HepG2 (cell line): ENCODE measurements at regions not wholly inside any gene's neighbourhood (a gene's known extent, or its start where the extent isn't known, plus 50 kb on each side); places are given as distances from the start of the nearest gene placed in this dataset.

Experiments
- CHD2 ChIP-seq: IDR thresholded peaks from 2 replicates; pipeline ENCODE4 v1.6.1; 2011; ENCODE audit warnings: low read depth, low read length, improper control_type of control experiment
- DZIP1 ChIP-seq: sonication (generic); formaldehyde crosslinking; IDR thresholded peaks from 2 replicates; pipeline ENCODE4 v1.5.0; 2020; ENCODE audit warnings: mild to moderate bottlenecking, missing genetic modification reagents
- ELF3 ChIP-seq: IDR thresholded peaks from 2 replicates; pipeline ENCODE4 v1.6.1; 2016; ENCODE audit warnings: missing genetic modification reagents, missing compliant biosample characterization
- FOXA3 ChIP-seq: IDR thresholded peaks from 2 replicates; pipeline ENCODE4 v1.6.1; 2016; ENCODE audit warnings: missing genetic modification reagents, missing compliant biosample characterization
- FUBP1 ChIP-seq: sonication (generic); formaldehyde crosslinking; IDR thresholded peaks from 2 replicates; pipeline ENCODE4 v1.5.1; 2020; ENCODE audit warnings: missing genetic modification reagents, mild to moderate bottlenecking, borderline replicate concordance
- HNRNPH1 ChIP-seq: fragments of 200-400 bp; formaldehyde crosslinking; optimal IDR thresholded peaks from 2 replicates; pipeline ENCODE3; 2017; ENCODE audit warnings: mild to moderate bottlenecking, low read depth, low read length
- JARID2 ChIP-seq: sonication (generic); formaldehyde crosslinking; IDR thresholded peaks from 2 replicates; pipeline ENCODE4 v1.8.1; 2023; ENCODE audit warnings: missing genetic modification reagents, inconsistent platforms; ENCODE audit not compliant: insufficient replicate concordance
- KLF11 ChIP-seq: IDR thresholded peaks from 2 replicates; pipeline ENCODE4 v1.6.1; 2016; ENCODE audit warnings: missing compliant biosample characterization
- SMYD3 ChIP-seq: sonication (generic); formaldehyde crosslinking; IDR thresholded peaks from 2 replicates; pipeline ENCODE4 v1.8.1; 2023; ENCODE audit warnings: mild to moderate bottlenecking, missing genetic modification reagents
- WIZ ChIP-seq: sonication (generic); formaldehyde crosslinking; IDR thresholded peaks from 2 replicates; pipeline ENCODE4 v1.5.1; 2020; ENCODE audit warnings: mild to moderate bottlenecking, missing genetic modification reagents
- ZNF230 ChIP-seq: sonication (generic); formaldehyde crosslinking; IDR thresholded peaks from 2 replicates; pipeline ENCODE4 v1.4.0; 2020; ENCODE audit warnings: mild to moderate bottlenecking, missing genetic modification reagents
- ZNF460 ChIP-seq: sonication (generic); formaldehyde crosslinking; IDR thresholded peaks from 2 replicates; pipeline ENCODE4 v1.5.1; 2020; ENCODE audit warnings: missing genetic modification reagents, mild to moderate bottlenecking, borderline replicate concordance
- ZNF549 ChIP-seq: sonication (generic); formaldehyde crosslinking; IDR thresholded peaks from 2 replicates; pipeline ENCODE4 v1.5.0; 2020; ENCODE audit warnings: missing genetic modification reagents
- ZNF724P ChIP-seq: sonication (generic); formaldehyde crosslinking; IDR thresholded peaks from 2 replicates; pipeline ENCODE4 v1.8.0; 2022; ENCODE audit warnings: missing genetic modification reagents, borderline replicate concordance
- TF ChIP-seq, protein P1 (sequence below): sonication (generic); formaldehyde crosslinking; IDR thresholded peaks from 2 replicates; pipeline ENCODE4 v1.8.0; 2022; ENCODE audit warnings: missing genetic modification reagents, mild to moderate bottlenecking, inconsistent platforms, borderline replicate concordance
- TF ChIP-seq, protein P2 (sequence below): sonication (generic); formaldehyde crosslinking; IDR thresholded peaks from 2 replicates; pipeline ENCODE4 v1.4.0; 2020; ENCODE audit warnings: mild to moderate bottlenecking, missing genetic modification reagents, borderline replicate concordance
- TF ChIP-seq, protein P3 (sequence below): IDR thresholded peaks from 2 replicates; pipeline ENCODE4 v1.6.1; 2016

- no peak for TF ChIP-seq ZNF724P
- TF ChIP-seq FUBP1 = no peak
- no peak for TF ChIP-seq KLF11 (CRISPR knock-in tag)
- TF ChIP-seq, protein P1, sequence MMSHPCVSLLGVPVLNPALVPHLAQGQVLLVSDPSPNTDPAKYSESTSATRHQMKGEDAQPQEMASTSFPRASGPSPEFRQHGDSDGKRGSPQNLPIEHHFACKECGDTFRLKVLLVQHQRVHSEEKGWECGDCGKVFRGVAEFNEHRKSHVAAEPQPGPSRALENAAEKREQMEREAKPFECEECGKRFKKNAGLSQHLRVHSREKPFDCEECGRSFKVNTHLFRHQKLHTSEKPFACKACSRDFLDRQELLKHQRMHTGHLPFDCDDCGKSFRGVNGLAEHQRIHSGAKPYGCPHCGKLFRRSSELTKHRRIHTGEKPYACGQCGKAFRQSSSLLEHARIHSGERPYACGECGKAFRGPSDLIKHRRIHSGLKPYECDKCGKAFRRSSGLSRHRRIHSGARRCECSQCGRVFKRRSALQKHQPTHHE (CRISPR knock-in tag) = no peak
- TF ChIP-seq, protein P2, sequence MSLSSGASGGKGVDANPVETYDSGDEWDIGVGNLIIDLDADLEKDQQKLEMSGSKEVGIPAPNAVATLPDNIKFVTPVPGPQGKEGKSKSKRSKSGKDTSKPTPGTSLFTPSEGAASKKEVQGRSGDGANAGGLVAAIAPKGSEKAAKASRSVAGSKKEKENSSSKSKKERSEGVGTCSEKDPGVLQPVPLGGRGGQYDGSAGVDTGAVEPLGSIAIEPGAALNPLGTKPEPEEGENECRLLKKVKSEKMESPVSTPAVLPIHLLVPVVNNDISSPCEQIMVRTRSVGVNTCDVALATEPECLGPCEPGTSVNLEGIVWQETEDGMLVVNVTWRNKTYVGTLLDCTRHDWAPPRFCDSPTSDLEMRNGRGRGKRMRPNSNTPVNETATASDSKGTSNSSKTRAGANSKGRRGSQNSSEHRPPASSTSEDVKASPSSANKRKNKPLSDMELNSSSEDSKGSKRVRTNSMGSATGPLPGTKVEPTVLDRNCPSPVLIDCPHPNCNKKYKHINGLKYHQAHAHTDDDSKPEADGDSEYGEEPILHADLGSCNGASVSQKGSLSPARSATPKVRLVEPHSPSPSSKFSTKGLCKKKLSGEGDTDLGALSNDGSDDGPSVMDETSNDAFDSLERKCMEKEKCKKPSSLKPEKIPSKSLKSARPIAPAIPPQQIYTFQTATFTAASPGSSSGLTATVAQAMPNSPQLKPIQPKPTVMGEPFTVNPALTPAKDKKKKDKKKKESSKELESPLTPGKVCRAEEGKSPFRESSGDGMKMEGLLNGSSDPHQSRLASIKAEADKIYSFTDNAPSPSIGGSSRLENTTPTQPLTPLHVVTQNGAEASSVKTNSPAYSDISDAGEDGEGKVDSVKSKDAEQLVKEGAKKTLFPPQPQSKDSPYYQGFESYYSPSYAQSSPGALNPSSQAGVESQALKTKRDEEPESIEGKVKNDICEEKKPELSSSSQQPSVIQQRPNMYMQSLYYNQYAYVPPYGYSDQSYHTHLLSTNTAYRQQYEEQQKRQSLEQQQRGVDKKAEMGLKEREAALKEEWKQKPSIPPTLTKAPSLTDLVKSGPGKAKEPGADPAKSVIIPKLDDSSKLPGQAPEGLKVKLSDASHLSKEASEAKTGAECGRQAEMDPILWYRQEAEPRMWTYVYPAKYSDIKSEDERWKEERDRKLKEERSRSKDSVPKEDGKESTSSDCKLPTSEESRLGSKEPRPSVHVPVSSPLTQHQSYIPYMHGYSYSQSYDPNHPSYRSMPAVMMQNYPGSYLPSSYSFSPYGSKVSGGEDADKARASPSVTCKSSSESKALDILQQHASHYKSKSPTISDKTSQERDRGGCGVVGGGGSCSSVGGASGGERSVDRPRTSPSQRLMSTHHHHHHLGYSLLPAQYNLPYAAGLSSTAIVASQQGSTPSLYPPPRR (CRISPR knock-in tag) = no peak
- TF ChIP-seq WIZ (CRISPR knock-in tag) = no peak
- TF ChIP-seq ELF3 (CRISPR knock-in tag) = no peak
- no peak for TF ChIP-seq ZNF460
- TF ChIP-seq FOXA3 (CRISPR knock-in tag) = 0 out of 2 replicates have a peak, but pooled peaks have one; percentile 16
- TF ChIP-seq DZIP1 (CRISPR knock-in tag) = no peak
- no peak for TF ChIP-seq CHD2
- TF ChIP-seq ZNF549 (CRISPR knock-in tag) = no peak
- TF ChIP-seq, protein P3, sequence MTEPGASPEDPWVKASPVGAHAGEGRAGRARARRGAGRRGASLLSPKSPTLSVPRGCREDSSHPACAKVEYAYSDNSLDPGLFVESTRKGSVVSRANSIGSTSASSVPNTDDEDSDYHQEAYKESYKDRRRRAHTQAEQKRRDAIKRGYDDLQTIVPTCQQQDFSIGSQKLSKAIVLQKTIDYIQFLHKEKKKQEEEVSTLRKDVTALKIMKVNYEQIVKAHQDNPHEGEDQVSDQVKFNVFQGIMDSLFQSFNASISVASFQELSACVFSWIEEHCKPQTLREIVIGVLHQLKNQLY (CRISPR knock-in tag) = peak; percentile 46; the same call in 1 of the 2 replicates
- no peak for TF ChIP-seq ZNF230 (CRISPR knock-in tag)
- no peak for TF ChIP-seq HNRNPH1
- TF ChIP-seq JARID2 (CRISPR knock-in tag) = no peak
- 0 out of 2 replicates have a peak, but pooled peaks have one; percentile 1 for TF ChIP-seq SMYD3 (CRISPR knock-in tag)
These were observed 229.1 kb downstream of the KCNRG start (continued) for GRCh38 chr13:50244355-50244712.
